OCI-LY3 (cell line): ENCODE measurements at regions not wholly inside any gene's neighbourhood (a gene's known extent, or its start where the extent isn't known, plus 50 kb on each side); places are given as distances from the start of the nearest gene placed in this dataset.

Source experiments
- H2AFZ ChIP-seq: fragments of 200-600, 300-600 bp; shearing (Covaris generic); 2 replicates; pipeline ENCODE4 v1.6.0; 2014; ENCODE audit warnings: antibody characterized with exemption, low read depth, low read length
- H3K27ac ChIP-seq: fragments of 200-600, 300-600 bp; sonication (generic); 2 replicates; pipeline ENCODE4 v1.5.1; 2014; ENCODE audit warnings: mild to moderate bottlenecking, low read length, moderate library complexity, mixed read lengths
- H3K27me3 ChIP-seq: fragments of 200-600, 300-600 bp; sonication (generic); 2 replicates; pipeline ENCODE4 v1.6.1; 2014; ENCODE audit warnings: low read depth, low read length, mixed read lengths
- H3K36me3 ChIP-seq: fragments of 200-600, 300-600 bp; sonication (generic); replicated peaks from 2 replicates; pipeline ENCODE3; 2014; ENCODE audit warnings: low read depth, low read length, mixed read lengths
- H3K4me1 ChIP-seq: fragments of 300-600, 200-600 bp; sonication (generic); 2 replicates; pipeline ENCODE4 v1.6.1; 2014; ENCODE audit warnings: low read length, mixed read lengths
- H3K4me2 ChIP-seq: fragments of 200-600, 300-600 bp; sonication (generic); 2 replicates; pipeline ENCODE4 v1.6.1; 2014; ENCODE audit warnings: low read length, mixed read lengths
- H3K4me3 ChIP-seq: fragments of 300-600, 200-600 bp; sonication (generic); 2 replicates; pipeline ENCODE4 v1.5.1; 2014; ENCODE audit warnings: antibody characterized with exemption, mild to moderate bottlenecking, low read length, moderate library complexity
- H3K79me2 ChIP-seq: fragments of 300-600, 200-600 bp; shearing (Covaris generic); 2 replicates; pipeline ENCODE4 v1.6.1; 2014; ENCODE audit warnings: mild to moderate bottlenecking, low read length, mixed read lengths
- H3K9ac ChIP-seq: fragments of 300-600, 200-600 bp; shearing (Covaris generic); 2 replicates; pipeline ENCODE4 v1.6.0; 2014; ENCODE audit warnings: mild to moderate bottlenecking, low read length, moderate library complexity
- H3K9me3 ChIP-seq: fragments of 200-600, 300-600 bp; shearing (Covaris generic); 2 replicates; pipeline ENCODE4 v1.6.1; 2014; ENCODE audit warnings: low read length, mixed read lengths; ENCODE audit not compliant: insufficient read depth
- H4K20me1 ChIP-seq: fragments of 200-600, 300-600 bp; sonication (generic); 2 replicates; pipeline ENCODE4 v1.6.1; 2016; ENCODE audit warnings: low read length, mixed read lengths; ENCODE audit not compliant: insufficient read depth
- EZH2phosphoT487 ChIP-seq: fragments of 200-600 bp; shearing (Covaris generic); IDR thresholded peaks from 2 replicates; pipeline ENCODE4 v1.6.1; 2018; ENCODE audit warnings: antibody characterized with exemption, mixed run types, low read depth
- TF ChIP-seq, protein P1 (sequence below): fragments of 200-600, 300-600 bp; sonication (generic); IDR thresholded peaks from 2 replicates; pipeline ENCODE4 v1.5.1; 2014; ENCODE audit warnings: antibody characterized with exemption, low read length, low read depth

DNA sequence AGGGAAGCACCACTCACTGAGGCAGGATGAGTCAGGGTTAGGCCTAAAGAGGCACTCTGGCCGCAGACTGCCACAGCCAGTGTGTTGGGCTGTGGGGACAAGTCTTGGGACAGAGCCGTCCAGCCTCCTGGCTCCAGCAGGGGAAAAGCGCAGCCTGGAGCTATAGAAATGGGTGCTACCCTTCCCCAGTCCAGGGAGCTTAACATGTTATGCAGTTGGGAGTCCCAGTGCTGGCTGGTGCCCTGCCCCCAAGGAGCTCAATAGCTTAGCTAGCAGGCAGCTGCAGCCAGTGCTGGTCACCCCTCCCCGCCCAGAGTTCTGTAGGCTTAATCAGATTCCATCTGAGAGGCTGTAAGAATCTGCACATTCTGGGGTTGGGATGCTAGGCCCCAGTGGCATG, 399.6 kb upstream of the TUSC1 start:
- Histone ChIP-seq H3K79me2 (no peaks in the 10 kb centered on the region), H4K20me1 (no peaks in the 10 kb centered on the region), H3K4me2 (no peak overlapping the region), H3K9me3 (no peaks in the 10 kb centered on the region), H3K4me3 (no peak overlapping the region), H3K9ac (no peak overlapping the region), H3K27ac (no peak overlapping the region), H3K36me3 (no peaks in the 10 kb centered on the region), H3K4me1 (no peaks in the 10 kb centered on the region), H2AFZ (no peak overlapping the region), H3K27me3 (no peaks in the 10 kb centered on the region)
- TF ChIP-seq EZH2phosphoT487 = no peak
- TF ChIP-seq, protein P1, sequence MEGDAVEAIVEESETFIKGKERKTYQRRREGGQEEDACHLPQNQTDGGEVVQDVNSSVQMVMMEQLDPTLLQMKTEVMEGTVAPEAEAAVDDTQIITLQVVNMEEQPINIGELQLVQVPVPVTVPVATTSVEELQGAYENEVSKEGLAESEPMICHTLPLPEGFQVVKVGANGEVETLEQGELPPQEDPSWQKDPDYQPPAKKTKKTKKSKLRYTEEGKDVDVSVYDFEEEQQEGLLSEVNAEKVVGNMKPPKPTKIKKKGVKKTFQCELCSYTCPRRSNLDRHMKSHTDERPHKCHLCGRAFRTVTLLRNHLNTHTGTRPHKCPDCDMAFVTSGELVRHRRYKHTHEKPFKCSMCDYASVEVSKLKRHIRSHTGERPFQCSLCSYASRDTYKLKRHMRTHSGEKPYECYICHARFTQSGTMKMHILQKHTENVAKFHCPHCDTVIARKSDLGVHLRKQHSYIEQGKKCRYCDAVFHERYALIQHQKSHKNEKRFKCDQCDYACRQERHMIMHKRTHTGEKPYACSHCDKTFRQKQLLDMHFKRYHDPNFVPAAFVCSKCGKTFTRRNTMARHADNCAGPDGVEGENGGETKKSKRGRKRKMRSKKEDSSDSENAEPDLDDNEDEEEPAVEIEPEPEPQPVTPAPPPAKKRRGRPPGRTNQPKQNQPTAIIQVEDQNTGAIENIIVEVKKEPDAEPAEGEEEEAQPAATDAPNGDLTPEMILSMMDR = no peak

DNA sequence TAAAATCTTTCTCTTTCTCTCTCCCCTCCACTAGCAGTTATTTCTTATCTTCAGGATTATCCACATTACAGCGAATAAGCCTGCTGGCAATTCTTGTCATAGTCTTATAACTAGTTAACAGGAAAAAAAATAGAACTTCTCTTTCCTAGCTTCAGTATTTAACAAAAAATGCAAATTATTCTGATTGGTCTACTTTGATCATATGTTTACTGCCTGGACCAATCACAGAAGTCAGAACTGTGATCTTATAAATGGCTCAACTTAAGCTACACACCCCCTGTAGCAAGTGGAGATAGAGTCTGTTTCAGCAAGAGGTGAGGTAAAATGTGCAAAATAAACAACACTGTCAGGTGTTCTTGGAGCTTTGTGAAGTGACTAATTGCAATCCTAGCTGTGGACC, 389.4 kb upstream of the TUSC1 start:
- H3K27me3 ChIP-seq = no peaks in the 10 kb centered on the region
- H4K20me1 ChIP-seq = no peaks in the 10 kb centered on the region
- H3K9ac ChIP-seq = no peak overlapping the region
- no peaks in the 10 kb centered on the region for H3K4me1 ChIP-seq
- TF ChIP-seq EZH2phosphoT487 = no peak
- TF ChIP-seq, protein P1 = no peak
- H3K36me3 ChIP-seq = no peaks in the 10 kb centered on the region
- no peaks in the 10 kb centered on the region for H3K9me3 ChIP-seq
- no peak overlapping the region for H3K27ac ChIP-seq
- H2AFZ ChIP-seq = no peak overlapping the region
- H3K4me3 ChIP-seq = no peak overlapping the region
- no peaks in the 10 kb centered on the region for H3K79me2 ChIP-seq
- H3K4me2 ChIP-seq = no peak overlapping the region

DNA sequence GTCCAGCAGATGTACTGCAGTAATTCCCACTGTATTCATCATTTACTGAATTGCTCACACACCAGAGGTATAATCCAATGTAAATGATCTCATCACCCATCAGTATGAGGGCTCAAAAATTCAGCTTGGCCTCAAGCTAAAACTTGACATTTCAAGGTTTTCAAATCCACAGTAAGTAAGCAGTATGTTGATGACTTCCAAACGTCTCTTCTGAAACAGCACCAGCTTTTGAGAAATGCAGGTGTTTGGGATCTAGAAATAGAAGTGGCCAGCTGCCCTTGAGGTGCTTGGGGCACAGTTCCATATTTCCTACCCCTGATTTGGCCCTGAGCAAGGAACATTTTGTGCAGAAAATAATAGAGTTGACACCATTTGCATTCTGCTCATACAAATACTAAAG, 388.0 kb upstream of the TUSC1 start:
- Histone ChIP-seq H3K36me3 (no peaks in the 10 kb centered on the region), H4K20me1 (no peaks in the 10 kb centered on the region)
- TF ChIP-seq, protein P1 = no peak
- TF ChIP-seq EZH2phosphoT487 = no peak

DNA sequence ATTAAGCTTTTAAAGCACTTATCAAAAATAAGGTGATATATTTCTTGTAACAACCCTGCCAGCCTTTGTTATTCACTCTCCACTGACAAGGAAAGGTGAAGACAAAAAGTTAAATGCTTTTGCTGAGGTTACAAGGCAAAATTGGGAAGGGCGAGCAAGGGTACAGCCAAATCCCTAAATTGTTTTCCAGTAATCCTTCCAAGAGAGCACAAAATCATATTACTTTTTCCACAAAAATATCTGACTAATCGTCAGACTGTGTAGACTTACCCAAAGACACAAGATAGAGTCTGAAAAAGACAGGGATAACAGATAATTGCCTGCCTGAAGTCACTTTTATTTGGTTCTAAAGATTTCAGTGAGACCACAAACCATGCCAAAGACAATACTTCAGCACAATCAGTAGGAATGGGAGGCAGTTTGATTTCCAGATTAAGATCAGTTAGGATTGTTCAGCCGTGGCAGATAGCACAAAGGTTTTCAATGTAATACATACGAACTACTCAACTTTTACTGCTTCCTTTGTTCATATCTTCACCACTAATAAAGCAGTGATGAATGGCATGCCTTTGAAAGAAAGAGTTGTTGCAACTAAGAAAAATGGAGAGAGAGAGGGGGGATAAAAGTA, 383.8 kb upstream of the TUSC1 start:
- Histone ChIP-seq H3K4me2 (no peak overlapping the region), H3K9ac (no peak overlapping the region), H3K79me2 (no peaks in the 10 kb centered on the region), H4K20me1 (no peaks in the 10 kb centered on the region), H3K36me3 (no peaks in the 10 kb centered on the region), H3K27me3 (no peaks in the 10 kb centered on the region), H3K27ac (no peak overlapping the region), H3K9me3 (no peaks in the 10 kb centered on the region), H2AFZ (no peak overlapping the region), H3K4me3 (no peak overlapping the region), H3K4me1 (no peaks in the 10 kb centered on the region)
- no peak for TF ChIP-seq EZH2phosphoT487
- TF ChIP-seq, protein P1 = no peak

More for the DNA sequence above, 388.0 kb upstream of the TUSC1 start:
- H3K27ac ChIP-seq = no peak overlapping the region
- H3K4me3 ChIP-seq = no peak overlapping the region
- no peak overlapping the region for H3K9ac ChIP-seq
- H3K4me1 ChIP-seq = no peaks in the 10 kb centered on the region
- no peaks in the 10 kb centered on the region for H3K27me3 ChIP-seq
- no peak overlapping the region for H3K4me2 ChIP-seq
- H2AFZ ChIP-seq = no peak overlapping the region
- H3K79me2 ChIP-seq = no peaks in the 10 kb centered on the region
- H3K9me3 ChIP-seq = no peaks in the 10 kb centered on the region
